Type B pancreatic cell (in vitro differentiated cells): ENCODE measurements at regions not wholly inside any gene's neighbourhood (a gene's known extent, or its start where the extent isn't known, plus 50 kb on each side); places are given as distances from the start of the nearest gene placed in this dataset.
A peak's percentile ranks its signal among the peaks of the same experiment; 100 is the strongest.

Source experiments
- DNase-seq: peaks from one replicate; pipeline ENCODE4 v3.0.0; 2021; ENCODE audit warnings: mixed read lengths; ENCODE audit not compliant: unreplicated experiment; ENCODE audit errors: extremely low spot score
- H3K27ac Mint-ChIP-seq: 2 replicates; pipeline ENCODE4 v1.8.0; 2021; ENCODE audit warnings: mild to moderate bottlenecking, mixed read lengths
- H3K27me3 Mint-ChIP-seq: 2 replicates; pipeline ENCODE4 v1.8.0; 2021; ENCODE audit warnings: mixed read lengths
- H3K36me3 Mint-ChIP-seq: 2 replicates; pipeline ENCODE4 v1.8.0; 2021; ENCODE audit warnings: mixed read lengths
- H3K4me1 Mint-ChIP-seq: one replicate; pipeline ENCODE4 v1.8.0; 2021; ENCODE audit warnings: mixed read lengths; ENCODE audit not compliant: unreplicated experiment
- H3K4me3 Mint-ChIP-seq: 2 replicates; pipeline ENCODE4 v1.8.0; 2021; ENCODE audit warnings: mild to moderate bottlenecking, mixed read lengths
- H3K9me3 Mint-ChIP-seq: 2 replicates; pipeline ENCODE4 v1.8.0; 2021; ENCODE audit warnings: mixed read lengths
- CTCF ChIP-seq: fragments of 200-600 bp; sonication (generic); conservative IDR thresholded peaks from 2 replicates; pipeline ENCODE4 v1.5.0; 2021; ENCODE audit warnings: antibody characterized with exemption, mild to moderate bottlenecking

- no peak for TF ChIP-seq CTCF
- Mint-ChIP-seq H3K4me3 (peak overlapping the region; percentile 30), H3K9me3 (peaks cover 6% of the 10 kb centered on the region), H3K36me3 (no peaks in the 10 kb centered on the region), H3K4me1 (peaks cover 9% of the 10 kb centered on the region), H3K27me3 (no peaks in the 10 kb centered on the region), H3K27ac (peak overlapping the region; percentile 66)
- DNase-seq = no peak
Observed at GRCh38 chr12:97131220-97131981, 224.3 kb downstream of the NEDD1 start.

- Mint-ChIP-seq H3K27ac (no peak overlapping the region), H3K4me1 (peaks cover 9% of the 10 kb centered on the region), H3K27me3 (no peaks in the 10 kb centered on the region), H3K9me3 (peaks cover 6% of the 10 kb centered on the region), H3K36me3 (no peaks in the 10 kb centered on the region), H3K4me3 (no peak overlapping the region)
- no peak for TF ChIP-seq CTCF
- no peak for DNase-seq
Observed at GRCh38 chr12:97132270-97132669, 225.2 kb downstream of the NEDD1 start.

GRCh38 chr12:97134495-97134894, 227.4 kb downstream of the NEDD1 start:
- no peaks in the 10 kb centered on the region for H3K27me3 Mint-ChIP-seq
- no peak for DNase-seq
- H3K27ac Mint-ChIP-seq = no peak overlapping the region
- H3K4me3 Mint-ChIP-seq = no peak overlapping the region
- H3K36me3 Mint-ChIP-seq = no peaks in the 10 kb centered on the region
- peaks cover 9% of the 10 kb centered on the region for H3K4me1 Mint-ChIP-seq
- H3K9me3 Mint-ChIP-seq = peaks cover 6% of the 10 kb centered on the region
- peak; percentile 62 for TF ChIP-seq CTCF

- Mint-ChIP-seq H3K9me3 (no peaks in the 10 kb centered on the region), H3K4me1 (peaks cover 24% of the 10 kb centered on the region), H3K36me3 (no peaks in the 10 kb centered on the region), H3K27me3 (no peaks in the 10 kb centered on the region), H3K27ac (no peak overlapping the region), H3K4me3 (no peak overlapping the region)
- no peak for DNase-seq
- TF ChIP-seq CTCF = no peak
Observed at GRCh38 chr12:97140355-97140754, 233.3 kb downstream of the NEDD1 start.

GRCh38 chr12:97142737-97143410, 235.8 kb downstream of the NEDD1 start:
- DNase-seq = no peak
- Mint-ChIP-seq H3K27ac (no peak overlapping the region), H3K9me3 (no peaks in the 10 kb centered on the region), H3K27me3 (no peaks in the 10 kb centered on the region), H3K4me1 (peaks cover 27% of the 10 kb centered on the region), H3K36me3 (no peaks in the 10 kb centered on the region), H3K4me3 (no peak overlapping the region)
- no peak for TF ChIP-seq CTCF
